GM21515 (cell line): ENCODE measurements at regions not wholly inside any gene's neighbourhood (a gene's known extent, or its start where the extent isn't known, plus 50 kb on each side); places are given as distances from the start of the nearest gene placed in this dataset.
A peak's percentile ranks its signal among the peaks of the same experiment; 100 is the strongest.

ENCODE experiments used
- ATAC-seq: cut with Tn5 transposase; IDR thresholded peaks from one replicate; pipeline ENCODE4 v1.9.1; 2021; ENCODE audit not compliant: unreplicated experiment

DNA sequence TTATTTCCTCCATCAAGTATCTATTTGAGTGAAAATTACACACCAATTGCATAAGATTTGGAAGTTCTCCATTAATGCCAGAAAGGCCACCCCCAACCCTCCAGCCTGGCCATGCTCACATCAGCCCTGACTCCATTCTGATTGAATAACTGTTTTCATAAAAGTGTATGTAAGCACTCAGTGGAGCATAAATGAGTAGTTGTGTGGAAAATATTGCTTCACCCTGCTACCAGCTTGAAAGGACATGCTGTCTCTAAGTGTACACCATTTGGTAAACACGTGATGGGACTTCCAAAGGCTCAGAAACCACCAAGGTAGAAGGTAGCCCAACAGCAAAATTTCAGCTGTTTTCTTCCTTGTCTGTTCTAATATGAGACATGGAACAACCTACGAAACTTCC lies 393.8 kb downstream of the ZNF385D start:
- ATAC-seq: no peak

GRCh38 chr3:21356402-21356801 lies 394.6 kb downstream of the ZNF385D start:
- ATAC-seq: no peak

DNA sequence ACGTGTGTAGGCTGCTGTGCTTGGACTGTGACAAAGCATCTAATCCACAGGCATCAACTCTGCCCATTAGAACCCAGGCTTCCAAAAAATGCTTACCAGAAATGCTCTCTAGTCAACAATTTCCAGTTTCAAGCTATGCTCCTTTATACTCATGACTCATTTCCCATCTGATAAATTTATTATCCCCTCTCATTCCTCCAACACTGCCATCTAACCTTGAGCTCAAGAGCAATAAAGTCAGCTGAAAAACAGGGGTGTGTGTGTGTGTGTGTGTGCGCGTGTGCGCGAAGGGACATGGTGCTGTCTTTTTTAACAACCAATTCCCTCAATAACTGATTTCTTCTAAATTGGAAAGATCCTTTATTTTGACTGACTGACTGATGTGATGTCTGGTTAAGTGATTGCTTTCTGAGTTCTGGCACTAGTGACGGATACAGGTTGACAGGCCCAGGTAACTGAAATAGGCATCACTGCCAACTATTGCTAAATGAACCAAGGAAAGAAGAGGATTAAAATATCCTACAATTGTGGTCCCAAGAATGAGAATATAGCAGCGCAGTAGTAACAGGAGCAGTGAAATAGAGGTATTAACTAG lies 405.5 kb downstream of the ZNF385D start:
- ATAC-seq: no peak

- no peak for ATAC-seq
Observed at GRCh38 chr3:21331857-21332256, 419.2 kb downstream of the ZNF385D start.

DNA sequence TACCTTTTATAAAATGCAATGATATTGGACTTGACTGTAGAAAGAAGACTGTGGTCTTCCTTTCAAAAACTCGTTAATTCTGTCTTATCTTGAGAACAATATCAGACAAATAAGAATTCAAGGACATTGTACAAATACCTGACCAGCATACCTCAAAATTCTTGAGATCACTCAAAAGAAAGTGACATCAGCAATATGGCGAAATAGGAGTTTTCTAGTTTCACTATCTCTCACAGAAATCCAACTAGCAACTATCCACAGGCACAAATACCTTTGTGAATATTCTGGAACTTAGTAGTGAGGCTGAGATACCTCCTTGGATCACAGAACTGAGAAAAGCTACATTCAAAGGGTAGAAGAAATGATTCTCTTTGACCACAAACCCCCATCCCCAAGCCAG lies 419.7 kb downstream of the ZNF385D start:
- no peak for ATAC-seq

DNA sequence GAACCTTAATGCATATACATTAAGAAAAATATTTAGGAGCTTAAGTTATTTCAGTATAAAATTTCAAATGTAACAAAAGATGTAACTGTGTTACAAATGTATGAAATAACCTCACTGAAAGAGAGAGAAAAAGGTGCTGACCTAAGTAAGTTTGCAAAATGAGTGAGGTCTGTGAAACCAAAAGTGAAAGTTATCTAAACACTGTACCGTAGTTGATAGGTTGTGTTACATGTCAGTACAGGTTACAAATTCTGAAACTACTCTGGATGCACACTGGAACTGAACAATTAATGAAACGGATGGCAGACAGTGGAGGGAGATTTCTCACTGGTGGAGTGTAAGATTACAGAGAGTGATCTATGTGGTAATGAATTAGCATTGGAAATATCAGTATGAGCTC lies 420.7 kb downstream of the ZNF385D start:
- ATAC-seq: peak; percentile 88

DNA sequence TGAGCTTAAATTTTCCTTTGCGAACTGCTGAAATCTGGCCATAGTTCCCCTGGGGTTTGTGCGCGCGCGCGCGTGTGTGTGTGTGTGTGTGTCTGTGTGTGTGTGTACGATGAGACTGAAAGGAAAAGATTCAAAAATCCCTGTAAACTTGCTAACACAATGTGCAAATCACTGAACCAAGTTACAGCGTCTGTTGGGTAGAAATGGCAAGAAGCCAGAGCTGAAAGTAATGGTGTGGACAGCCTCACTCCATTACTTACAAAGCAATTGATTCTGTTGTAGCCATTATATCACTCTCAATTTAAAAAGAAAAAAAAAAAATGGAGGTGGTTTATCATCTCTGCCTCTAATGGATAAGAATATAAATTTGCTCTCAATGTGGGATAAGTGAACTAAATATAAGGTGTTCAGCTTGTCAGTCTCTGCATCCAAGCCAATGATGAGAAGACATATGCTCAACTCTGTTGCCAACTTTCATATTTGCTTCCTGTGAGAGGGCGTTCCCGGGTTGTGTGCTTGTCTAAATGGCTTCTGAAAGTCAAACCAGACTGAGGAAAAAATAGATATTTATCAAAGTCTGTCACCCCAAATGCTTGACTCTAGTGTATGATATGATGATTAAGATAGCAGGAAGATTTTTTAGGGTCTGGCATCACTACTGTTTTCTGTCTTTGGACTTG lies 422.2 kb downstream of the ZNF385D start:
- no peak for ATAC-seq

DNA sequence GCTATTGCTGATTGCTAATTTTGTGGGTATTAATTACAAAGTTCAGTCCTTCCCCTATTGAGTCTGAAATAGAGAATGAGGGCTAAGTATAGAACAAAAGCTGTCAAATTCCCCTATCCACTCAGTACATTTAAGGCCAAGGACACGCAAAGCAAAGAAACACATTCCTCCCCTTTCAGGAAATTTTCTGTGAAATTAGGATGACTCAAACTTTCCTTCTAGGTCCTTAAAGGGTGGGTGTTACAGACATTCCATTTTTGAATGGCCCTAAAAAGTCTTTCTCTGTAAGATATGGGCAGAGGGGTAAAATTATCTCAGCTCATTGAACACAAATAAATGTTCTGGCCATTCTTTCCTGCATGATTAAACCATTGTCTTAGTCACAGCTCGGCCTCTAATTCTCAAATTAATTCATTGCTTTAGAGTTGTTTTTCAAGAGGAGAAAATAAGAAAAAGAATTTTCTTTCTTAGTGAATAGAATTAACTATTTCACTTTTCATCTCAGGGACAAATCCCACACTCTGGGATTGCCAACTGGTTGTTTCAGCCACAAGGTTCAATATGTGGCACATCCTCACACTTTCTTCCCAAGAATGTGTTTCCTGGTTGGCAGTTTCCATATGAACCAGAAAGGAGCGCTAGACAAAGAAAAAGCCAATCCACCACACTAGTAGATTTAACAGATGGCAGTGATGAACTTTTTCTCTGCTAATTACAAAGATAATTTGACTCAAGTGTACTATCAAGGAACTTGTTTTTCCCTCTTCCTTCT lies 424.1 kb downstream of the ZNF385D start:
- ATAC-seq: no peak

DNA sequence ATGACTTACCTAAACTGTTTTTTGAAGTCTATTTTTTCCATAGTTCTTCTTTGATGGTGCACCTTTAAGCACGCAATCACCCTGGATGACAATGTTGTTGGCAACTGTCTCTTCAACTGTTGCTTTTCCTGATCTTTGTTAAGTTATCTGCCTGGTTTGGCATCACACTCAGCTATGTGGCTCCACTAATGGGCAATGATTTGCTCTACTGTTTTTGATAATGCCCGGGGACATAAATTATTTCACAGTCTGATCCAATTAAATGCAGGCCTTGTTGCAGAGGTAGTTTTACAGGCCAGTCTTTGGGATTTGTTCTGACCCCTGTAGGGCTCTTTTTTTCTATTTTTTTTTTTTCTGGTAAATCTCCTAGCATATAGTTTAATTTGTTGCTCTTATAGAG lies 436.3 kb downstream of the ZNF385D start:
- ATAC-seq: no peak

GRCh38 chr3:21310891-21311290 lies 440.1 kb downstream of the ZNF385D start:
- ATAC-seq: no peak

DNA sequence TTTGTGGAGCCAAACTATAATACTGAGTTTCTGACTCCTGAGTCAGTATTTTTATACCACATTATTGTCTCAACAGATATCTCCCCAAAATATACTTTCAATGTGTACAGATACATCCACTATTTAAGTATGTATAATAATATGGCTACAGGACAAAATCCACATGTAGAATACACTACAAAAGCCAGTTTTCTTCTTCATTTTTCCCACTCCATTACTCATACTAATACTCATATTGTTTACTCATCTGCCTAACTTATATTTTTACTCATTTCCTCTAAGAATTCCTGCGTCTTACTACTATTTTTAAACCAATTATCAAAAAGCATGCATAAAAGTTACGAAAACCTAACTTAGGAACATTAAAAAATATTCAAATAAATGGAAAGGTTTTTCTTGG lies 440.8 kb downstream of the ZNF385D start:
- ATAC-seq: no peak

- no peak for ATAC-seq
Observed at GRCh38 chr3:21297304-21297703, 453.7 kb downstream of the ZNF385D start.

DNA sequence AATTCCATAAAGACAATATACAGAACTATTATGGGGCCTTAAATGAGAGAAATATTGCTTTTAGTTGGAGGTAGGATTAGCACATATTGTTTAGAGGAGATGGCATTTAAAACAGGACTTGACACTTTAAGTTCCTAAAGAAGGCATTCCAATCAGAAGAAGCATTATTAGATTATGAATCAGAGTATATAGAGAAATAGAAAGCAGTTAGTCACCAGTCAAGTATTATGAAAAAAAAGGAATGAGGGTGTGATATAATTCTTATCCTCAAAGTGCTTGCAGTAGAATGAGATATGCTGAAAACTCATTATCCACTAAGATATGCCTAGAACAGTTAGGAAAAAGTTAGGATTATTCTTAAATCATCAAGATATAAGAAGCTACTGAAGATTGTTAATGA lies 456.2 kb downstream of the ZNF385D start:
- no peak for ATAC-seq

DNA sequence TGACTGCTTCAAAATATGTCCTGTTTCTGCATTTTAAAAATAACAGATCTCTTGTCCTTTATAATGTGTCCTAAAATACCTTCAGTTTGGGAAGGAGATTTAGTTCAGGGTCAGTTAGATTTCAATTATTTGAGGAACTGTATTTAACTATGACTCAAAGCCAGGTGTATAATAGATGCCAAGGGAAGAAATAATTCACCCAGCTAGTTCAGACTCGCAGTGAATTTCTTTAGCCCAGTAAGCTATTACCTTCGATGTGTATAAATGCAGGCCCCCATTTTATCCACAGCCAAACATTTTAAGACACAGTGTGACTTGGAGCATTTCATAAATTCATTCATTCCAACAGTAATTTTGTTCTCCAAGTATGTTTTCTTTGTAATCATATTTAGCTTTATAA lies 458.0 kb downstream of the ZNF385D start:
- no peak for ATAC-seq

DNA sequence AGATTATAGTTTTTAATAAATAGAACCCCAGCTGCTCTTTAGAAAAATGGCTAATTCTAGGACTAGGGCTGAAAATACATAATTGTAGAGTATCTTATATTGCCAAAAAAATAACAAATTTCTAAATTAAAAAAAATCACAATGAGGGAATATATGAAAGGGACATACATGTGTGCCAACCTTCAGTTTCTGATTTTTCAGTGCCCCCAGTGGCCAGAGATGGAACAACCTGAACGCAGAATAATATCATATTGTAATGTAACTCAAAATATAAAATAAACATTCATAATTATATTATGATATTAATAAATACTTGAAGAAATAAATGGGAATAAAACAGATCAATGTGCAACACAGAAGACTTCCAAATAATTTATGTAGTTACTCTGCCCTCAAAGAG lies 460.5 kb downstream of the ZNF385D start:
- ATAC-seq: no peak

DNA sequence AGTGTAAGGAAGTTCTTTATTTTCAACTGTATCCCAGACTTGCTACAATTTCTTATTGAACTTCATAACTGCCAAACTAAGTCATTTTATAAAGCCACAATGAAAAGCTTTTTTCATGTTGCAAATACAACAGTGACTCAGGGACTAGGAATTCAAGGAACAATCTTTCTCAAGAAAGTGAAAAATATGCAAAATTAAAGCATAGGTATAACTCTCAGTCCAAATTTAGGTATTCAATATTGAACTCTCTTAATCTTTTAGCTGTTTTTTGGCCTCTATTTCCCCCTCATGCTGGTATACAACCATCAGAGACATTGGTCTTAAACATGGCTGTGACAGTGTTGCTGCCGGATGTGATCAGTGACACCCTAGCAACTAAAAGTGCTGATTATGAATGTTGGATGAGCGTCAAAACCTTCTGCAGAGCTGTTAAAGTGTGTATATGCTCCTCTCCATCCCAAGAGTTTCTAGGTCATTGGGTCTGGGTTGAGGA lies 476.9 kb downstream of the ZNF385D start:
- ATAC-seq: no peak

DNA sequence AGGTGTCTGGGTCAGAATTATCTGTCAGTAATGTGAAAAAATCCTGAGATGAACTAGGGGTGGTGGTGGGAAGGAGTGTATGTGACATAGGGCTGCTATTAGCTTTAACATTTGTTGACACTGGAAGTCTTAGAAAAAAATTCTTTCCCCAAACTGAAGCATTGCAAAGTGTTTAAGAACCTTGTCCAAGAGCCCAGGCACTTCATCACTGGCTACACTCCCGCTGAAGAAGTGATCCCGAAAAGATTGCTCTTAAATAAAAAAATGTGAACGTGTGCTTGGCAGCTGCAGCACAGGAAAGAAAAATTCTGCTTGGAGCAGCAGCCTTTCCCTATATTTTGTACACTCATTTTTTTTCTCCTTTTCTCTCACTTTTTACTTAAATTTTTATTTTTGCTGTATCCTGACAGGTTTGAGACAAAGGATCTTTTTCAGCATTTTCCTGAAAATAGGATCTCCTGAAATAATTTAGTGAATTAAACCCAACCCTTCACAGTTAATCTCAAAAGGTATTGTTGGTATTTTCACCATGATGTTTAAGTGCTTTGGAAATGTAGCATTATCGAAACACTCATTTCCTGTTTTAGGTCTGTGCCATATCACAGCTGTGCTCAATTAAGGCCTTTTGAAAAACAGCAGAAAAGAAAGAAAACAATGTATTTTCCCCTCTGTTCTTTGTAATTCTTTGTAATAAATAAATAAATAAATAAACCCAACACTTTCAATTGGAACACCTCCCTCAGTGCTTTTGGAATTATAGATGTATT lies 477.6 kb downstream of the ZNF385D start:
- no peak for ATAC-seq

GRCh38 chr3:21271606-21272016 lies 479.4 kb downstream of the ZNF385D start:
- ATAC-seq: no peak

DNA sequence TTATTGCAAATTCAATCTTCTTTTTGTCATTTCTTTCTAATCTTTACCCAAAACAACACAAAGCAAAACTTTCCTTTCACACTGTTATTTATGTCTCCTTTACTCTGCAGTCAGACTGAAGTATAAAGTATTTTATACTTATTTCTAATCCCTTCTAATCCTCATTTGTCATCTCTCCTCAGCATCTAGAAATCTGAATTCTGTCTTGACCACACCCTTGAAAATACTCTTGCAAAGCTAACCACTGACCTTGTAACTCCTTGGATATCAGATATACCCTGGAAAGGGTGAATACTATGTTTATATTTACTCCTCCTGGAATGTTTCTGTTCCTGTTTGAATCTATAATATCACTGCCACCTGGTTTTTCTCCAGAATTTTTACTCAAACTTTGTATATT lies 481.1 kb downstream of the ZNF385D start:
- ATAC-seq: no peak

- no peak for ATAC-seq
Observed at GRCh38 chr3:21260507-21260906, 490.5 kb downstream of the ZNF385D start.

GRCh38 chr3:21259896-21260295 lies 491.1 kb downstream of the ZNF385D start:
- ATAC-seq: no peak
